OCI-LY3 (cell line): ENCODE measurements at regions not wholly inside any gene's neighbourhood (a gene's known extent, or its start where the extent isn't known, plus 50 kb on each side); places are given as distances from the start of the nearest gene placed in this dataset.

ENCODE experiments used
- H2AFZ ChIP-seq: fragments of 200-600, 300-600 bp; shearing (Covaris generic); 2 replicates; pipeline ENCODE4 v1.6.0; 2014; ENCODE audit warnings: antibody characterized with exemption, low read depth, low read length
- H3K27ac ChIP-seq: fragments of 200-600, 300-600 bp; sonication (generic); 2 replicates; pipeline ENCODE4 v1.5.1; 2014; ENCODE audit warnings: mild to moderate bottlenecking, low read length, moderate library complexity, mixed read lengths
- H3K27me3 ChIP-seq: fragments of 200-600, 300-600 bp; sonication (generic); 2 replicates; pipeline ENCODE4 v1.6.1; 2014; ENCODE audit warnings: low read depth, low read length, mixed read lengths
- H3K36me3 ChIP-seq: fragments of 200-600, 300-600 bp; sonication (generic); replicated peaks from 2 replicates; pipeline ENCODE3; 2014; ENCODE audit warnings: low read depth, low read length, mixed read lengths
- H3K4me1 ChIP-seq: fragments of 300-600, 200-600 bp; sonication (generic); 2 replicates; pipeline ENCODE4 v1.6.1; 2014; ENCODE audit warnings: low read length, mixed read lengths
- H3K4me2 ChIP-seq: fragments of 200-600, 300-600 bp; sonication (generic); 2 replicates; pipeline ENCODE4 v1.6.1; 2014; ENCODE audit warnings: low read length, mixed read lengths
- H3K4me3 ChIP-seq: fragments of 300-600, 200-600 bp; sonication (generic); 2 replicates; pipeline ENCODE4 v1.5.1; 2014; ENCODE audit warnings: antibody characterized with exemption, mild to moderate bottlenecking, low read length, moderate library complexity
- H3K79me2 ChIP-seq: fragments of 300-600, 200-600 bp; shearing (Covaris generic); 2 replicates; pipeline ENCODE4 v1.6.1; 2014; ENCODE audit warnings: mild to moderate bottlenecking, low read length, mixed read lengths
- H3K9ac ChIP-seq: fragments of 300-600, 200-600 bp; shearing (Covaris generic); 2 replicates; pipeline ENCODE4 v1.6.0; 2014; ENCODE audit warnings: mild to moderate bottlenecking, low read length, moderate library complexity
- H3K9me3 ChIP-seq: fragments of 200-600, 300-600 bp; shearing (Covaris generic); 2 replicates; pipeline ENCODE4 v1.6.1; 2014; ENCODE audit warnings: low read length, mixed read lengths; ENCODE audit not compliant: insufficient read depth
- H4K20me1 ChIP-seq: fragments of 200-600, 300-600 bp; sonication (generic); 2 replicates; pipeline ENCODE4 v1.6.1; 2016; ENCODE audit warnings: low read length, mixed read lengths; ENCODE audit not compliant: insufficient read depth
- EZH2phosphoT487 ChIP-seq: fragments of 200-600 bp; shearing (Covaris generic); IDR thresholded peaks from 2 replicates; pipeline ENCODE4 v1.6.1; 2018; ENCODE audit warnings: antibody characterized with exemption, mixed run types, low read depth
- TF ChIP-seq, protein P1 (sequence below): fragments of 200-600, 300-600 bp; sonication (generic); IDR thresholded peaks from 2 replicates; pipeline ENCODE4 v1.5.1; 2014; ENCODE audit warnings: antibody characterized with exemption, low read length, low read depth

GRCh38 chr2:234665304-234665703, 168.4 kb upstream of the ARL4C start:
- Histone ChIP-seq H3K27me3 (no peaks in the 10 kb centered on the region), H3K36me3 (no peaks in the 10 kb centered on the region), H3K79me2 (no peaks in the 10 kb centered on the region), H3K4me2 (no peak overlapping the region), H3K9me3 (no peaks in the 10 kb centered on the region), H3K9ac (no peak overlapping the region), H3K4me3 (no peak overlapping the region), H3K27ac (no peak overlapping the region), H3K4me1 (no peaks in the 10 kb centered on the region), H2AFZ (no peak overlapping the region), H4K20me1 (no peaks in the 10 kb centered on the region)
- TF ChIP-seq EZH2phosphoT487: no peak
- TF ChIP-seq, protein P1, sequence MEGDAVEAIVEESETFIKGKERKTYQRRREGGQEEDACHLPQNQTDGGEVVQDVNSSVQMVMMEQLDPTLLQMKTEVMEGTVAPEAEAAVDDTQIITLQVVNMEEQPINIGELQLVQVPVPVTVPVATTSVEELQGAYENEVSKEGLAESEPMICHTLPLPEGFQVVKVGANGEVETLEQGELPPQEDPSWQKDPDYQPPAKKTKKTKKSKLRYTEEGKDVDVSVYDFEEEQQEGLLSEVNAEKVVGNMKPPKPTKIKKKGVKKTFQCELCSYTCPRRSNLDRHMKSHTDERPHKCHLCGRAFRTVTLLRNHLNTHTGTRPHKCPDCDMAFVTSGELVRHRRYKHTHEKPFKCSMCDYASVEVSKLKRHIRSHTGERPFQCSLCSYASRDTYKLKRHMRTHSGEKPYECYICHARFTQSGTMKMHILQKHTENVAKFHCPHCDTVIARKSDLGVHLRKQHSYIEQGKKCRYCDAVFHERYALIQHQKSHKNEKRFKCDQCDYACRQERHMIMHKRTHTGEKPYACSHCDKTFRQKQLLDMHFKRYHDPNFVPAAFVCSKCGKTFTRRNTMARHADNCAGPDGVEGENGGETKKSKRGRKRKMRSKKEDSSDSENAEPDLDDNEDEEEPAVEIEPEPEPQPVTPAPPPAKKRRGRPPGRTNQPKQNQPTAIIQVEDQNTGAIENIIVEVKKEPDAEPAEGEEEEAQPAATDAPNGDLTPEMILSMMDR: no peak

DNA sequence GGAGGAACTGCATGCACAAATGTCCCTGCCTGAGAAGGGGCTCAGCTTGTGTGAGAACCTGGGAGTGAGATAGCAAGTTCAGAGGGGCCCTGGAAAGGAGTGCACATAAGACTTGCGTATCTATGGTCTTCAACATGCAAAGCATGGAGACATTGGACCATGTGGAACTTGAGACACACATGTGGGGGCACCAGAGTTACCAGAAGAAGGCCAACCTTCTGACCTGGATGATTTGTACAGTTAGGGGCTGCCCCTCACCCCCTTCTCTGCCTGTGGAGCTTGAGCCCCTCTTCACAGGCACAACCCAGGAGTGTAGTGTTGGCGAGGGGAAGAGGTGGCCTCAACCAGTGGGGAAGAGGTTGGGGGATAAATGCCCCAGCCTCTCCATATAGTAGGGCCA, 165.0 kb upstream of the ARL4C start:
- no peaks in the 10 kb centered on the region for H4K20me1 ChIP-seq
- TF ChIP-seq, protein P1: no peak
- no peak for TF ChIP-seq EZH2phosphoT487
- H3K4me2 ChIP-seq: no peak overlapping the region
- H3K36me3 ChIP-seq: no peaks in the 10 kb centered on the region
- no peaks in the 10 kb centered on the region for H3K9me3 ChIP-seq
- H3K4me1 ChIP-seq: no peaks in the 10 kb centered on the region
- H3K9ac ChIP-seq: no peak overlapping the region
- no peak overlapping the region for H3K27ac ChIP-seq
- H3K27me3 ChIP-seq: no peaks in the 10 kb centered on the region
- H2AFZ ChIP-seq: no peak overlapping the region
- H3K79me2 ChIP-seq: no peaks in the 10 kb centered on the region
- no peak overlapping the region for H3K4me3 ChIP-seq

- Histone ChIP-seq H3K27ac (no peak overlapping the region), H3K4me1 (no peaks in the 10 kb centered on the region), H3K9ac (no peak overlapping the region), H2AFZ (no peak overlapping the region), H3K4me2 (no peak overlapping the region), H3K9me3 (no peaks in the 10 kb centered on the region), H3K79me2 (no peaks in the 10 kb centered on the region), H3K4me3 (no peak overlapping the region), H3K27me3 (no peaks in the 10 kb centered on the region), H3K36me3 (no peaks in the 10 kb centered on the region), H4K20me1 (no peaks in the 10 kb centered on the region)
- no peak for TF ChIP-seq EZH2phosphoT487
- TF ChIP-seq, protein P1: no peak
Measured at GRCh38 chr2:234661175-234661574, 164.3 kb upstream of the ARL4C start.

GRCh38 chr2:234655706-234656105, 158.8 kb upstream of the ARL4C start:
- no peak overlapping the region for H3K27ac ChIP-seq
- no peaks in the 10 kb centered on the region for H3K79me2 ChIP-seq

More at GRCh38 chr2:234655706-234656105, 158.8 kb upstream of the ARL4C start:
- TF ChIP-seq EZH2phosphoT487: no peak
- TF ChIP-seq, protein P1: no peak
- H3K27me3 ChIP-seq: no peaks in the 10 kb centered on the region
- H4K20me1 ChIP-seq: no peaks in the 10 kb centered on the region
- H2AFZ ChIP-seq: no peak overlapping the region
- no peak overlapping the region for H3K4me2 ChIP-seq
- no peaks in the 10 kb centered on the region for H3K9me3 ChIP-seq
- no peaks in the 10 kb centered on the region for H3K4me1 ChIP-seq
- H3K36me3 ChIP-seq: no peaks in the 10 kb centered on the region
- H3K4me3 ChIP-seq: no peak overlapping the region
- H3K9ac ChIP-seq: no peak overlapping the region
